ENCODE measurements at regions not wholly inside any gene's neighbourhood (a gene's known extent, or its start where the extent isn't known, plus 50 kb on each side); places are given as distances from the start of the nearest gene placed in this dataset.

DNA sequence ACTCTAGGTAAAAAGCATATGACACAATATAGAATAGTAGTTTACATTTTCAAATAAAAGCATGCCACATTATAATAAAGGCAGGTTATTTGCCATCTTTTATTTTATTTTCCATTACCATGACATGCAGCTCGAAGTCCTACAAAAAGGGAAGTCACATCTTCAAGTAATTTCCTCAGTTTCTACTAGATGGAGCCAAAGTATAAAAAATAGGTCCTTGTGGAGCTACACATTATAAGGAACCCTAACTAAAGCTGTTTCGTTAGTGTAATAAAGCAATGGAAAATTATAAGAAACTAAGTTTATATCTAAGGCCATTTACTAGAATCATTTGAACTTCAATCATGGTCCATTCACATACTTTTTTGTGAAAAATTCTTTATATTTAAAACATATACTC lies 674.5 kb downstream of the KCNJ3 start:
- no peak for TF ChIP-seq ZNF664 (tag by site-specific recombination; IDR thresholded peaks at IDR 0.05)
- TF ChIP-seq ZNF324 (tag by site-specific recombination; IDR thresholded peaks at IDR 0.05): no peak
- TF ChIP-seq ZNF138 (tag by site-specific recombination; IDR thresholded peaks at IDR 0.05; ENCODE audit: borderline replicate concordance): no peak
- no peak for TF ChIP-seq ZNF174 (tag by site-specific recombination; IDR thresholded peaks at IDR 0.05)
